DND-41 (cell line): ENCODE measurements at regions not wholly inside any gene's neighbourhood (a gene's known extent, or its start where the extent isn't known, plus 50 kb on each side); places are given as distances from the start of the nearest gene placed in this dataset.

ENCODE experiments used
- ATAC-seq: fragments of 200-7000 bp; cut with Tn5 transposase; 3 replicates; pipeline ENCODE4 v1.9.1; 2021; ENCODE audit warnings: low read depth; ENCODE audit not compliant: insufficient read depth
- DNase-seq: peaks from one replicate; pipeline ENCODE4 v3.0.0-alpha.2; 2020
- H2AFZ ChIP-seq: 2 replicates; pipeline ENCODE4 v1.6.0; 2012; ENCODE audit warnings: low read depth, low read length
- H3K27ac ChIP-seq: 2 replicates; pipeline ENCODE4 v1.5.1; 2012; ENCODE audit warnings: low read length, inconsistent platforms
- H3K27me3 ChIP-seq: fragments of 200-600 bp; sonication (generic); 2 replicates; pipeline ENCODE4 v1.6.0; 2012; ENCODE audit warnings: low read length, mild to moderate bottlenecking, inconsistent platforms; ENCODE audit not compliant: insufficient read depth, poor library complexity
- H3K36me3 ChIP-seq: 2 replicates; pipeline ENCODE4 v1.5.1; 2012; ENCODE audit warnings: low read length, inconsistent platforms; ENCODE audit not compliant: insufficient read depth
- H3K4me1 ChIP-seq: 2 replicates; pipeline ENCODE4 v1.5.1; 2012; ENCODE audit warnings: mild to moderate bottlenecking, low read length; ENCODE audit not compliant: insufficient read depth
- H3K4me2 ChIP-seq: 2 replicates; pipeline ENCODE4 v1.6.0; 2012; ENCODE audit warnings: mild to moderate bottlenecking, moderate library complexity, low read length, inconsistent platforms; ENCODE audit not compliant: insufficient read depth
- H3K4me3 ChIP-seq, 2 experiments: fragments of 200-600 bp in 1 of 2; shearing (Covaris generic) in 1 of 2; 2 replicates each; pipeline ENCODE4 v1.5.1; 2012 to 2016; ENCODE audit warnings: inconsistent platforms in 2 of 2, low read length in 2 of 2, mild to moderate bottlenecking in 2 of 2, low read depth in 1 of 2, moderate library complexity in 1 of 2
- H3K79me2 ChIP-seq: 2 replicates; pipeline ENCODE4 v1.6.0; 2012; ENCODE audit warnings: low read length, inconsistent platforms; ENCODE audit not compliant: insufficient read depth
- H3K9ac ChIP-seq: 2 replicates; pipeline ENCODE4 v1.6.0; 2012; ENCODE audit warnings: low read depth, mild to moderate bottlenecking, inconsistent platforms, low read length, moderate library complexity
- H3K9me3 ChIP-seq: 2 replicates; pipeline ENCODE4 v1.5.1; 2012; ENCODE audit warnings: low read length, moderate library complexity, mild to moderate bottlenecking, inconsistent platforms; ENCODE audit not compliant: insufficient read depth, severe bottlenecking
- H4K20me1 ChIP-seq: 2 replicates; pipeline ENCODE4 v1.6.0; 2012; ENCODE audit warnings: low read length; ENCODE audit not compliant: insufficient read depth
- CTCF ChIP-seq: IDR thresholded peaks from 2 replicates; pipeline ENCODE4 v1.5.1; 2012; ENCODE audit warnings: borderline replicate concordance, low read length, moderate library complexity, mild to moderate bottlenecking; ENCODE audit not compliant: poor library complexity, severe bottlenecking; ENCODE audit errors: extremely low read depth
- EZH2 ChIP-seq: IDR thresholded peaks from 3 replicates; pipeline ENCODE4 v1.6.1; 2012; ENCODE audit warnings: borderline replicate concordance, low read depth, mild to moderate bottlenecking, moderate library complexity, low read length, inconsistent platforms; ENCODE audit not compliant: severe bottlenecking

GRCh38 chr12:131250028-131250950, 296.6 kb downstream of the ADGRD1 start:
- Histone ChIP-seq H3K4me2 (no peak overlapping the region), H3K9me3 (no peaks in the 10 kb centered on the region), H3K4me1 (no peaks in the 10 kb centered on the region), H3K27me3 (no peaks in the 10 kb centered on the region), H3K9ac (no peak overlapping the region), H3K4me3 (no peak overlapping the region), H4K20me1 (no peaks in the 10 kb centered on the region), H3K79me2 (no peaks in the 10 kb centered on the region), H3K27ac (no peak overlapping the region), H3K36me3 (no peaks in the 10 kb centered on the region), H2AFZ (no peak overlapping the region)
- DNase-seq (no peak), ATAC-seq (no peak)
- no peak for TF ChIP-seq CTCF

- no peaks in the 10 kb centered on the region for H3K27me3 ChIP-seq
- H3K4me3 ChIP-seq = no peak overlapping the region
- no peak overlapping the region for H3K4me2 ChIP-seq
- no peaks in the 10 kb centered on the region for H3K9me3 ChIP-seq
- no peaks in the 10 kb centered on the region for H4K20me1 ChIP-seq
- H3K4me1 ChIP-seq = no peaks in the 10 kb centered on the region
- H3K27ac ChIP-seq = no peak overlapping the region
- ATAC-seq (no peak), DNase-seq (no peak)
- no peaks in the 10 kb centered on the region for H3K36me3 ChIP-seq
- no peaks in the 10 kb centered on the region for H3K79me2 ChIP-seq
- no peak overlapping the region for H2AFZ ChIP-seq
- no peak for TF ChIP-seq EZH2
- no peak for TF ChIP-seq CTCF
- H3K9ac ChIP-seq = no peak overlapping the region
Measured at GRCh38 chr12:131250951-131251315, 297.2 kb downstream of the ADGRD1 start.

- Histone ChIP-seq H3K4me1 (no peaks in the 10 kb centered on the region), H3K4me3 (no peak overlapping the region), H3K27me3 (no peaks in the 10 kb centered on the region), H2AFZ (no peak overlapping the region), H3K27ac (no peak overlapping the region), H3K79me2 (no peaks in the 10 kb centered on the region), H3K36me3 (no peaks in the 10 kb centered on the region), H3K4me2 (no peak overlapping the region), H3K9ac (no peak overlapping the region), H4K20me1 (no peaks in the 10 kb centered on the region), H3K9me3 (no peaks in the 10 kb centered on the region)
- TF ChIP-seq CTCF = no peak
- TF ChIP-seq EZH2 = no peak
- ATAC-seq (no peak), DNase-seq (no peak)
Measured at GRCh38 chr12:131251336-131252101, 297.8 kb downstream of the ADGRD1 start.
